ENCODE measurements at regions not wholly inside any gene's neighbourhood (a gene's known extent, or its start where the extent isn't known, plus 50 kb on each side); places are given as distances from the start of the nearest gene placed in this dataset.

DNA sequence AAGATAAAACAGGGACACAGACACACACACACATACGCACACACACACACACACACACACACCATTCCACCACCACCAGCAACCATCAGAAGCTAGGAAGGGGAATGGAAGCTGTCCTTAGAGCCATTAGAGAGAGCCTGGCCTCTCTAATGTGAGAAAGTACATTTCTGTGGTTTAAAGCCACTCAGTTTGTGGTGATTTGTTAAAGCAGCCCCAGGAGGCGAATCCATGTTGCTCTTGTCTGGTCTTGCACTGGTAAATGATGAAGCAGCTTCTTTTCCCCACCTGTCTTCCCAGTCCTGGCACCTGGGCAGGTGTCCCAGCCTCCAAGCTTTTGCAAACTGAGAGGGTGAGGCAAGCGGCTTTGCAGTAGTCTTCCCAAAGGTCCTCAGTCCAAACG lies 118.9 kb upstream of the KL start:
- no peak for DNase-seq (ENCODE audit: low read depth)
- no peak overlapping the region for H3K4me3 ChIP-seq (ENCODE audit: low read depth, low read length)
- TF ChIP-seq, protein P1, sequence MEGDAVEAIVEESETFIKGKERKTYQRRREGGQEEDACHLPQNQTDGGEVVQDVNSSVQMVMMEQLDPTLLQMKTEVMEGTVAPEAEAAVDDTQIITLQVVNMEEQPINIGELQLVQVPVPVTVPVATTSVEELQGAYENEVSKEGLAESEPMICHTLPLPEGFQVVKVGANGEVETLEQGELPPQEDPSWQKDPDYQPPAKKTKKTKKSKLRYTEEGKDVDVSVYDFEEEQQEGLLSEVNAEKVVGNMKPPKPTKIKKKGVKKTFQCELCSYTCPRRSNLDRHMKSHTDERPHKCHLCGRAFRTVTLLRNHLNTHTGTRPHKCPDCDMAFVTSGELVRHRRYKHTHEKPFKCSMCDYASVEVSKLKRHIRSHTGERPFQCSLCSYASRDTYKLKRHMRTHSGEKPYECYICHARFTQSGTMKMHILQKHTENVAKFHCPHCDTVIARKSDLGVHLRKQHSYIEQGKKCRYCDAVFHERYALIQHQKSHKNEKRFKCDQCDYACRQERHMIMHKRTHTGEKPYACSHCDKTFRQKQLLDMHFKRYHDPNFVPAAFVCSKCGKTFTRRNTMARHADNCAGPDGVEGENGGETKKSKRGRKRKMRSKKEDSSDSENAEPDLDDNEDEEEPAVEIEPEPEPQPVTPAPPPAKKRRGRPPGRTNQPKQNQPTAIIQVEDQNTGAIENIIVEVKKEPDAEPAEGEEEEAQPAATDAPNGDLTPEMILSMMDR (IDR thresholded peaks at IDR 0.05; ENCODE audit: insufficient read depth, low read depth, low read length, missing control alignments), result no peak

DNA sequence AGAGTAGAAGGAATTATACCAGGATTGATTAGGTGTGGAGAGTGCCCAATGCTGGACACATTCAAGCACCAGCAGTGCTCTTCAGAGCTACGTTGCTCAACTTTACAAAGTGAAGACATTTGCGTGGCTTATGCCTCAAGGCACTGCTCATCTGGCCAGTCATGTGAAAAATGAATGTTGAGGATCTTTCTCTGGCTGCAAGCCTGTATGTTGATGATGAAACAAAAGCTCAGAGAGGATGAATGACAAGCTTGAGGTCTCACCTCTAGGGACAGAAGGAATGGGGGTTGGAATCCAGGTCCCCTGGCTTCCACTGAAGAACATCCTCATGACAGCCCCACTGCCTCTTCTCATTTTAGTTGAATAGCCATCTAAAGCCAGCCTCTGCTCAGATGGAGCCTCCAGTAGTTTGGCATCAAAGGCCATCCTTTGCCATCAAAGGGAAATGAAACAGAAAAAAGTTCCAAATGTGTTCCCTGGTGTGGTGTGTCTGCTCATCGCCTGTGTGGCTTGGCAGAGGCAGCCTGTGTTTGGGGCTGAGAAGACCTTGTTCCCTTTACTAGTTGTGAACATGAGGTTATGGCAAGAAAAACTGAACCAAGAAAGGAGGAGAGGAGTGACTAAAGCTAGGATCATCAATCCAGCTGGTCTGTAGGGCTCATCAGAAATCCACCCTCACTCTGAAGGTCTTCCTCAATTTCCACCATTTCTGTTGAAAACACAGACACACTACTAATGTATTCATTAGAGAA lies 114.0 kb upstream of the KL start:
- DNase-seq (ENCODE audit: low read depth), result no peak
- TF ChIP-seq, protein P1 (IDR thresholded peaks at IDR 0.05; ENCODE audit: insufficient read depth, low read depth, low read length, missing control alignments), result no peak
- no peak overlapping the region for H3K4me3 ChIP-seq (ENCODE audit: low read depth, low read length)

DNA sequence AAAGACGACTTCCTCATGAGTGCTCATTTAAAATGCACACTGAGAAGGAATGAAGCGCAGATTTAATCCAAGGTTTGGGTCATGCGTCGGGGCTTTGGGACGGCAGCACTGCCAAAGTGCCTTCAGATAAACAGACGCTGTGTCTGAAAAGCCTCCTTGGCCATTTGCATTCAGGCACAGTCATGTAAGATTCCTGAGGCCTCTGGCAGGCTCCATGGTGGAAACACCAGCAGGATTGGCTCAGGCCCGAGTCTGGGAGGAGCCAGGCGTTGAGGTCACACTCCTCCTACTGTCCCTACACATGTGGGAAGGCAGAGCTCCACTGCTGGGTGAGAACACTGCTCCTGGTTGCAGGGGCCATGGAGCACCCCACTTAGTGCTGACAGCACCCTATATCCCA lies 113.3 kb upstream of the KL start:
- TF ChIP-seq, protein P1 (IDR thresholded peaks at IDR 0.05; ENCODE audit: insufficient read depth, low read depth, low read length, missing control alignments), result no peak
- no peak overlapping the region for H3K4me3 ChIP-seq (ENCODE audit: low read depth, low read length)
- DNase-seq (ENCODE audit: low read depth), result no peak

DNA sequence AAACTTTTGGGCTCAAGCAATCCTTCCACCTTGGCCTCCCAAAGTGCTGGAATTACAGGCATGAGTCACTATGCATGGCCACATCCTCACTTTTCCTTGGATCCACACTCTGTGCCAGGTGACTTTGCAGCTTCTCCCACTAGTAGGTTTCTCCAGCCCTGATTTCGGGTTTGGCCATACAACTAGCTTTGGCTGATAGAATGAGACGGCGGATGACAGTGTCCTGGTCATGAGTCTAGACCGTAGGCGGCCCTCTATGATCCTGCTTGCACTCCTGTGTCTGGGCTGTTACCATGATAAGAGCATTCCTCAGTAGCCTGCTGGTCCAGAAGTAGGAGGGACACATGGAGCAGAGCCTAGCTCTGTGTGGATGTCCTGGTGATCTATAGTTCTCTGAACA lies 112.5 kb upstream of the KL start:
- TF ChIP-seq, protein P1 (IDR thresholded peaks at IDR 0.05; ENCODE audit: insufficient read depth, low read depth, low read length, missing control alignments), result no peak

DNA sequence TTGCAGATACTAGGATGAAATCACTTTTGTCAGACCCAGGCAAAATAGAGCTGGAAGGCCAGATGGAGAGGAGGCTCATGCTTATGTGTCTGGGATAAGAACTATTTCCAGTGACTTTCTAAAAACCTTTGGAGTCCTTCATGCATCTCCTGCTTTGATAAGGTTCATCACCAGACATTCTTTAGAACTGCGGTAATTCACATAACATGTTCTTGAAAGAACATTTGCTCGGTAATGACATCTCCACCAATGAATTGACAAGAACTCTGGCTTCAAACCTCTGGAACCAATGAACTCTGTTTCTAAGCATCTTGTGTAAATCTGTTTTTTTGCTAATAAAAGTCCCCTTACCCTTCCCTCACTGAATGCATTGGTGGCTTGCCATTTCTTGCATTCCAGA lies 112.0 kb upstream of the KL start:
- DNase-seq (ENCODE audit: low read depth), result no peak
- H3K4me3 ChIP-seq (ENCODE audit: low read depth, low read length), result no peak overlapping the region
- TF ChIP-seq, protein P1 (IDR thresholded peaks at IDR 0.05; ENCODE audit: insufficient read depth, low read depth, low read length, missing control alignments), result no peak

More for the DNA sequence above, 112.5 kb upstream of the KL start:
- DNase-seq (ENCODE audit: low read depth), result no peak
- H3K4me3 ChIP-seq (ENCODE audit: low read depth, low read length), result no peak overlapping the region

DNA sequence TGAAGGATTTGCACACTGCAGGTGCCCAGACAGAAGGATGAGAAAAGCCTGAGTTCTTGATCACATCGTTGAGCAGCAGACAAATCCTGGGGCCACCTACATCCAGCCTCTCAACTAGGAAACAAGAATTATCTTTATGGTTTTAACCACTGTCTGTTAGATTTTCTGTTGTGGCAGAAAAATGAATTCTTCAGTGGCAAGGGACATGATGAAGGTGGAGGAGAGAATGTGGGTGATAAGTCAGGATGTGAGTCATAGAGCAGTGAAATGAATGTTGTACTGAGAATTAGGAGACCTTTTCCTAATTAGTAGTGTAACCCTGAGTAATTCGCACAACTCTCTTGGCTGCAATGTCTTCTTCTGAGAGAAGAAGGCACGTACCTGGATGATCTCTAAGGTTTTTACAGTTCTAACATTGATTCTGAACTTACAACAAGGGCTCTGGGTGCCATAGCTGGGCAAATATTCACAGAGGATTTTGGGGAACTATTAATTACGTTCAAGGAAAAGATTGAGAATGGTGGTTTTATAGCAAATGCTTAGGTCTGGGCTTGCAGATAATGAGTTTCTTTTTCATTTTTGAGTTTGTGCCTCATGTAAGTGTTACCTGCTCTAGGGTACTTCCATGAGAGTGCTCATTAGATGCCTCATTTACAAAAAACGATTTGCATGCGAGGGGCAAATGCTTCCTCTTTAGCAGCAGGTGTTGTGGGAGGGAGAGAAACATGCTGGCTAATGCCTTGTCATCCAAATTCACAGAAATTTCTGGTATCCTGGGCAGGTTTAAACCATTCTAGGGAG lies 111.0 kb upstream of the KL start:
- DNase-seq (ENCODE audit: low read depth), result peak; percentile 55
- no peak overlapping the region for H3K4me3 ChIP-seq (ENCODE audit: low read depth, low read length)
- TF ChIP-seq, protein P1 (IDR thresholded peaks at IDR 0.05; ENCODE audit: insufficient read depth, low read depth, low read length, missing control alignments), result no peak
